Neural cell (in vitro differentiated cells): ENCODE measurements at regions not wholly inside any gene's neighbourhood (a gene's known extent, or its start where the extent isn't known, plus 50 kb on each side); places are given as distances from the start of the nearest gene placed in this dataset.

Experiments
- EP300 ChIP-seq: fragments of 450-650 bp; conservative IDR thresholded peaks from 2 replicates; pipeline ENCODE4 v1.6.1; 2014; ENCODE audit warnings: antibody characterized with exemption, mild to moderate bottlenecking, moderate library complexity; ENCODE audit not compliant: poor library complexity, severe bottlenecking
- EZH2 ChIP-seq: fragments of 200-600, 300-800 bp; shearing (Covaris generic), sonication (generic); IDR thresholded peaks from 2 replicates; pipeline ENCODE4 v1.6.1; 2014; ENCODE audit warnings: antibody characterized with exemption, low read length, borderline replicate concordance, mild to moderate bottlenecking; ENCODE audit not compliant: insufficient read depth, poor library complexity, severe bottlenecking
- MXI1 ChIP-seq: fragments of 450-650 bp; conservative IDR thresholded peaks from 2 replicates; pipeline ENCODE4 v1.6.1; 2014; ENCODE audit warnings: antibody characterized with exemption, mild to moderate bottlenecking; ENCODE audit not compliant: poor library complexity, severe bottlenecking
- POLR2AphosphoS5 ChIP-seq: IDR thresholded peaks from 2 replicates; pipeline ENCODE4 v1.6.1; 2012
- RAD21 ChIP-seq: fragments of 450-650 bp; conservative IDR thresholded peaks from 2 replicates; pipeline ENCODE4 v1.6.1; 2014; ENCODE audit warnings: antibody characterized with exemption, mild to moderate bottlenecking, moderate library complexity
- SMC3 ChIP-seq: fragments of 450-650 bp; conservative IDR thresholded peaks from 2 replicates; pipeline ENCODE4 v1.6.1; 2014; ENCODE audit warnings: antibody characterized with exemption, mild to moderate bottlenecking, moderate library complexity; ENCODE audit not compliant: poor library complexity
- TAF1 ChIP-seq: IDR thresholded peaks from 2 replicates; pipeline ENCODE4 v1.6.1; 2012; ENCODE audit warnings: low read depth
- TF ChIP-seq, protein P1 (sequence below): fragments of 450-650 bp; IDR thresholded peaks from 2 replicates; pipeline ENCODE4 v1.5.1; 2014; ENCODE audit warnings: antibody characterized with exemption, mild to moderate bottlenecking, moderate library complexity; ENCODE audit not compliant: poor library complexity, severe bottlenecking
- TF ChIP-seq, protein P2 (sequence below): IDR thresholded peaks from 2 replicates; pipeline ENCODE4 v1.6.1; 2012; ENCODE audit warnings: borderline replicate concordance

GRCh38 chr4:80129785-80130184 lies 56.8 kb upstream of the ANTXR2 start:
- TF ChIP-seq, protein P1, sequence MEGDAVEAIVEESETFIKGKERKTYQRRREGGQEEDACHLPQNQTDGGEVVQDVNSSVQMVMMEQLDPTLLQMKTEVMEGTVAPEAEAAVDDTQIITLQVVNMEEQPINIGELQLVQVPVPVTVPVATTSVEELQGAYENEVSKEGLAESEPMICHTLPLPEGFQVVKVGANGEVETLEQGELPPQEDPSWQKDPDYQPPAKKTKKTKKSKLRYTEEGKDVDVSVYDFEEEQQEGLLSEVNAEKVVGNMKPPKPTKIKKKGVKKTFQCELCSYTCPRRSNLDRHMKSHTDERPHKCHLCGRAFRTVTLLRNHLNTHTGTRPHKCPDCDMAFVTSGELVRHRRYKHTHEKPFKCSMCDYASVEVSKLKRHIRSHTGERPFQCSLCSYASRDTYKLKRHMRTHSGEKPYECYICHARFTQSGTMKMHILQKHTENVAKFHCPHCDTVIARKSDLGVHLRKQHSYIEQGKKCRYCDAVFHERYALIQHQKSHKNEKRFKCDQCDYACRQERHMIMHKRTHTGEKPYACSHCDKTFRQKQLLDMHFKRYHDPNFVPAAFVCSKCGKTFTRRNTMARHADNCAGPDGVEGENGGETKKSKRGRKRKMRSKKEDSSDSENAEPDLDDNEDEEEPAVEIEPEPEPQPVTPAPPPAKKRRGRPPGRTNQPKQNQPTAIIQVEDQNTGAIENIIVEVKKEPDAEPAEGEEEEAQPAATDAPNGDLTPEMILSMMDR = no peak
- TF ChIP-seq, protein P2, sequence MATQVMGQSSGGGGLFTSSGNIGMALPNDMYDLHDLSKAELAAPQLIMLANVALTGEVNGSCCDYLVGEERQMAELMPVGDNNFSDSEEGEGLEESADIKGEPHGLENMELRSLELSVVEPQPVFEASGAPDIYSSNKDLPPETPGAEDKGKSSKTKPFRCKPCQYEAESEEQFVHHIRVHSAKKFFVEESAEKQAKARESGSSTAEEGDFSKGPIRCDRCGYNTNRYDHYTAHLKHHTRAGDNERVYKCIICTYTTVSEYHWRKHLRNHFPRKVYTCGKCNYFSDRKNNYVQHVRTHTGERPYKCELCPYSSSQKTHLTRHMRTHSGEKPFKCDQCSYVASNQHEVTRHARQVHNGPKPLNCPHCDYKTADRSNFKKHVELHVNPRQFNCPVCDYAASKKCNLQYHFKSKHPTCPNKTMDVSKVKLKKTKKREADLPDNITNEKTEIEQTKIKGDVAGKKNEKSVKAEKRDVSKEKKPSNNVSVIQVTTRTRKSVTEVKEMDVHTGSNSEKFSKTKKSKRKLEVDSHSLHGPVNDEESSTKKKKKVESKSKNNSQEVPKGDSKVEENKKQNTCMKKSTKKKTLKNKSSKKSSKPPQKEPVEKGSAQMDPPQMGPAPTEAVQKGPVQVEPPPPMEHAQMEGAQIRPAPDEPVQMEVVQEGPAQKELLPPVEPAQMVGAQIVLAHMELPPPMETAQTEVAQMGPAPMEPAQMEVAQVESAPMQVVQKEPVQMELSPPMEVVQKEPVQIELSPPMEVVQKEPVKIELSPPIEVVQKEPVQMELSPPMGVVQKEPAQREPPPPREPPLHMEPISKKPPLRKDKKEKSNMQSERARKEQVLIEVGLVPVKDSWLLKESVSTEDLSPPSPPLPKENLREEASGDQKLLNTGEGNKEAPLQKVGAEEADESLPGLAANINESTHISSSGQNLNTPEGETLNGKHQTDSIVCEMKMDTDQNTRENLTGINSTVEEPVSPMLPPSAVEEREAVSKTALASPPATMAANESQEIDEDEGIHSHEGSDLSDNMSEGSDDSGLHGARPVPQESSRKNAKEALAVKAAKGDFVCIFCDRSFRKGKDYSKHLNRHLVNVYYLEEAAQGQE = no peak
- TF ChIP-seq EP300 = no peak
- no peak for TF ChIP-seq EZH2
- no peak for TF ChIP-seq SMC3
- TF ChIP-seq RAD21 = no peak
- TF ChIP-seq MXI1 = no peak
- TF ChIP-seq POLR2AphosphoS5 = no peak
- no peak for TF ChIP-seq TAF1
